Thymus (tissue), 11 donors: ENCODE measurements at regions not wholly inside any gene's neighbourhood (a gene's known extent, or its start where the extent isn't known, plus 50 kb on each side); places are given as distances from the start of the nearest gene placed in this dataset.
"Not testable (repeated sequence)": the region's sequence is repeated elsewhere in the genome, so short reads cannot be mapped to it uniquely, and the experiment has no call there.

Experiments
- DNase-seq, 9 donors: peaks; one replicate each; pipeline ENCODE4 v3.0.0-alpha.2; 2013; ENCODE audit warnings: low spot score in 9 of 9, low read depth in 6 of 9, missing footprints in 1 of 9
- H3K27ac ChIP-seq, 2 donors: one replicate each; pipeline ENCODE4 v1.5.1; 2013; ENCODE audit warnings: control low read depth in 1 of 2, low read depth in 1 of 2, low read length in 1 of 2, mild to moderate bottlenecking in 1 of 2, moderate library complexity in 1 of 2
- H3K27me3 ChIP-seq, 2 donors: one replicate each; pipeline ENCODE4 v1.5.1; 2013; ENCODE audit warnings: low read length in 1 of 2; ENCODE audit not compliant: control insufficient read depth in 2 of 2, insufficient read depth in 1 of 2
- H3K36me3 ChIP-seq, 2 donors: one replicate each; pipeline ENCODE4 v1.5.1; 2013; ENCODE audit warnings: low read length in 1 of 2, mild to moderate bottlenecking in 1 of 2, moderate library complexity in 1 of 2; ENCODE audit not compliant: control insufficient read depth in 2 of 2, insufficient read depth in 2 of 2
- H3K4me1 ChIP-seq, 2 donors: one replicate each; pipeline ENCODE4 v1.5.1; 2013; ENCODE audit warnings: low read length in 2 of 2; ENCODE audit not compliant: control insufficient read depth in 2 of 2, insufficient read depth in 2 of 2
- H3K4me3 ChIP-seq, 2 donors: one replicate each; pipeline ENCODE4 v1.5.1; 2013; ENCODE audit warnings: low read length in 2 of 2, control low read depth in 1 of 2, mild to moderate bottlenecking in 1 of 2
- H3K9me3 ChIP-seq, 2 donors: one replicate each; pipeline ENCODE4 v1.5.1; 2013; ENCODE audit warnings: low read length in 1 of 2, mild to moderate bottlenecking in 1 of 2; ENCODE audit not compliant: control insufficient read depth in 2 of 2, insufficient read depth in 1 of 2
- WGBS: extraction: QIAGEN DNeasy Blood & Tissue Kit; methylation state at CpG from one replicate; pipeline ENCODE4 v1.1.7; 2013; 5-methylcytosine and 5-hydroxymethylcytosine counted together
- donor health status: healthy.

- not testable (repeated sequence) for H3K4me1 ChIP-seq, H3K36me3 ChIP-seq, H3K9me3 ChIP-seq, H3K27me3 ChIP-seq
- peak overlapping the region; percentile 10 to 15 for H3K4me3 ChIP-seq
- H3K27ac ChIP-seq = peak overlapping the region in 1 of 2 donors; percentile 18
- DNase-seq = peak in 2 of 9 donors; percentile 9 to 10
- 3% methylated on average over 29 of the region's 29 CpGs for WGBS
Measured at GRCh38 chrX:77046180-77046810, 400.9 kb upstream of the FGF16 start.

DNA sequence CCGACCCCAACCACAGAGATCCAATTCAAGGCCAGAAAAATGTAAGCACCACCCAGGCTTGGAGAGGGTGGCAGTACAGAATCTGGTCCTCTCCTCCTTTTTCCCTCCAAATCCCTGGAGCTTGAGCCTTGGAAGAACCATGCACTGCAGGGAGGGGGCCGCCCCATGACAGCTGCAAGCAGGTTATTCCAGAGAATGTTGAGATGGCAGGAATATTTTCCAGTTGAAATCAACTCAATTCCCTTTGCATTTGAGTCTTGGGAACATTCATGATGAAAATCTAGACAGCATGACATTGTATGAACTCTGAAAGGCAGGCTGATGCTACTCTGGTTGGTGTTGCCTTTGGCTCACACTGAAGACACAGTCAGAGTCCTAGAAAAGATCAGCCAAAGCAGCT, 386.6 kb upstream of the FGF16 start:
- Histone ChIP-seq H3K36me3 (no peaks in the 10 kb centered on the region), H3K4me1 (no peaks in the 10 kb centered on the region)
- WGBS = 93% methylated on average over 2 of the region's 2 CpGs

DNA sequence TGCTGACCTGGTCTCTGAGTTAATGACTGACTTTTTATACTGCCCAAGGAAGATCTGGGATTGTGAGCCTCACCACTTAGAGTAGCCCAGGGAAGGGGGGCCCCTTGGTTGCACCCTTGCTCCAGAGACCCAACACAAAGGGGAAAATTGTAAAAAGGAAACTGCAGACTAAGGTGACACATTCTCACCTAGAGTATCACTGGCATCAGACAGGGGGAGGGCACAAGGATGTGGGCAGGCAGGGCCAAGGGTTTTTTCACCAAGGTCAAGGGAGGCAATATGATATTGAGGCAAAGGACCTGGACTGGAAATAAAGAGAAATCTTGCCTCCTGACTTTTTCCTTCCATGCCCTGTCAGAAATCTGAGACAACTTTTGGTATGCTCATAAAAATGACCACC, 386.2 kb upstream of the FGF16 start:
- Histone ChIP-seq H3K4me3 (no peak overlapping the region), H3K9me3 (no peaks in the 10 kb centered on the region)

More for the DNA sequence above, 386.6 kb upstream of the FGF16 start:
- no peak overlapping the region for H3K4me3 ChIP-seq
- DNase-seq = no peak
- H3K27ac ChIP-seq = no peak overlapping the region
- H3K9me3 ChIP-seq = no peaks in the 10 kb centered on the region
- H3K27me3 ChIP-seq = no peaks in the 10 kb centered on the region

DNA sequence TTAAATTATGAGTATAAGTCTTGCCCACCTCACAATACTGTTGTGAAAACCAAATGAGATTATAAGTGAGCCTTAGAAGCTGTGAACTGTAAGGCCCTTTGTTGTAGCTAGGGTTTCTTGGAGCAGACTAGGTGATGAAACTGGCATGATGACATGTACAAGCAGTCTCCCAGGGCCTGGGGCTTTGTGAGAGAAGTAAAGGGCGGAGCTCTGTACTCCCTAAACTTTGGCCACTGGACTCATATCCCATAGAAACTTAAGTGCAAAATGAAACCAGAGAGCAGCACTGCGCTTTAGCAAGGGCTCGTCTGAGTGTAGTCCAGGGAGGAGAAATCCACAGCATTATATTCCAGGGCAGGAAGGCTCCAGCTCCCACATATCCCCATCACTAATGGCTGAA, 385.6 kb upstream of the FGF16 start:
- no peaks in the 10 kb centered on the region for H3K36me3 ChIP-seq
- no peaks in the 10 kb centered on the region for H3K9me3 ChIP-seq
- no peak for DNase-seq
- no peak overlapping the region for H3K4me3 ChIP-seq
- no peak overlapping the region for H3K27ac ChIP-seq
- WGBS = 94% methylated on average over 3 of the region's 3 CpGs
- no peaks in the 10 kb centered on the region for H3K27me3 ChIP-seq
- no peaks in the 10 kb centered on the region for H3K4me1 ChIP-seq

More for the DNA sequence above, 386.2 kb upstream of the FGF16 start:
- Histone ChIP-seq H3K27ac (no peak overlapping the region), H3K4me1 (no peaks in the 10 kb centered on the region), H3K36me3 (no peaks in the 10 kb centered on the region), H3K27me3 (no peaks in the 10 kb centered on the region)
- no peak for DNase-seq

- no peak overlapping the region for H3K4me3 ChIP-seq
- no peaks in the 10 kb centered on the region for H3K36me3 ChIP-seq
- H3K4me1 ChIP-seq = no peaks in the 10 kb centered on the region
- no peak for DNase-seq
- H3K9me3 ChIP-seq = no peaks in the 10 kb centered on the region
- H3K27me3 ChIP-seq = no peaks in the 10 kb centered on the region
- WGBS = 89% methylated on average over 11 of the region's 11 CpGs
- H3K27ac ChIP-seq = no peak overlapping the region
Measured at GRCh38 chrX:77065896-77066295, 381.3 kb upstream of the FGF16 start.

- 31% methylated on average over 3 of the region's 3 CpGs for WGBS
- Histone ChIP-seq H3K27ac (no peak overlapping the region), H3K9me3 (no peaks in the 10 kb centered on the region), H3K27me3 (no peaks in the 10 kb centered on the region), H3K4me3 (no peak overlapping the region), H3K36me3 (no peaks in the 10 kb centered on the region), H3K4me1 (no peaks in the 10 kb centered on the region)
- DNase-seq = no peak
Measured at GRCh38 chrX:77070202-77070918, 376.8 kb upstream of the FGF16 start.

DNA sequence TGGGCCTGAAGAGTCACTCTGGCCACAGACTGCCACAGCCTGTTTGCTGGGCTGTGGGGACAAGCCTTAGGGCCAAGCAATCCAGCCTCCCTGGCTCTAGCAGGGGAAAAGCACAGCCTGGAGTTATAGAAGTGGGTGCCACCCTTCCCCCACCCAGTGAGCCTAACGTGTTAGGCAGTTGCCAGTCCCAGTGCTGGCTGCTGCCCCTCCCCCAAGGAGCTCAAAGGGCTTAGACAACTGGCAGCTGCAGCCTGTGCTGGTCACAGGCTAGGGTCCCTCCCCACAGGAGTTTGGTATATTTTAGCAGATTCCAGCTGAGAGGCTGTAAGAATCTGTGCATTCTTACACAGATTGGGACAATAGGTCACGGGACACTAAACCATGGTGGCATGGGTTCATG, 370.3 kb upstream of the FGF16 start:
- WGBS = 74% methylated on average over 2 of the region's 2 CpGs
- peak in 1 of 9 donors; percentile 7 for DNase-seq
- no peaks in the 10 kb centered on the region for H3K27me3 ChIP-seq

GRCh38 chrX:77081237-77081636, 366.0 kb upstream of the FGF16 start:
- H3K4me3 ChIP-seq, H3K27me3 ChIP-seq, H3K4me1 ChIP-seq, H3K27ac ChIP-seq, DNase-seq, H3K36me3 ChIP-seq: not testable (repeated sequence)
- H3K9me3 ChIP-seq = peaks cover 0 to 13% of the 10 kb centered on the region in 2 donors
- 65% methylated on average over 3 of the region's 3 CpGs for WGBS

More for the DNA sequence above, 370.3 kb upstream of the FGF16 start:
- Histone ChIP-seq H3K4me3 (no peak overlapping the region), H3K36me3 (no peaks in the 10 kb centered on the region), H3K4me1 (no peaks in the 10 kb centered on the region), H3K9me3 (peaks cover 1 to 7% of the 10 kb centered on the region in 2 donors), H3K27ac (no peak overlapping the region)

DNA sequence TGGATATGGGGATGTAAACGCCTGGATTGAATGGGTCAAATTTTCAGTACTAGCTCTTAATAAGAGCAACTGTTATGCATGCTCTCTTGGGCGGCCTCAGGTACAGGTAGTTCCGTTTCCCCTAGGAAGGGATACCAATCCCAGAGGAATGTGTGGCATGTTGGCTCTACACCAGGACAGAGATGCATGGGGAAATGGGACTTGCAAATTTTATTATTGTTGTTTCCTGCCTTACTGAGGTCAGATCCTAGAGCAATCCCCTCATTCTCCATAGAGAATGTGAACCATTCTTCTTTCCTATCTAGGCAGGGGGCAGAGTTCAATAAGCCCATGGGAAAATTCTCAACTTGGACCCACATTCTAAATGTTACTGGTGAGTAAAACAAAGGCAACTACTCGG, 361.8 kb upstream of the FGF16 start:
- 91% methylated on average over 4 of the region's 4 CpGs for WGBS

More for the DNA sequence above, 361.8 kb upstream of the FGF16 start:
- Histone ChIP-seq H3K36me3 (no peaks in the 10 kb centered on the region), H3K4me3 (no peak overlapping the region), H3K27ac (no peak overlapping the region), H3K9me3 (peaks cover 0 to 7% of the 10 kb centered on the region in 2 donors), H3K4me1 (no peaks in the 10 kb centered on the region), H3K27me3 (no peaks in the 10 kb centered on the region)
- no peak for DNase-seq
